ENCODE measurements at regions not wholly inside any gene's neighbourhood (a gene's known extent, or its start where the extent isn't known, plus 50 kb on each side); places are given as distances from the start of the nearest gene placed in this dataset.
"Not testable (repeated sequence)": the region's sequence is repeated elsewhere in the genome, so short reads cannot be mapped to it uniquely, and the experiment has no call there.

DNA sequence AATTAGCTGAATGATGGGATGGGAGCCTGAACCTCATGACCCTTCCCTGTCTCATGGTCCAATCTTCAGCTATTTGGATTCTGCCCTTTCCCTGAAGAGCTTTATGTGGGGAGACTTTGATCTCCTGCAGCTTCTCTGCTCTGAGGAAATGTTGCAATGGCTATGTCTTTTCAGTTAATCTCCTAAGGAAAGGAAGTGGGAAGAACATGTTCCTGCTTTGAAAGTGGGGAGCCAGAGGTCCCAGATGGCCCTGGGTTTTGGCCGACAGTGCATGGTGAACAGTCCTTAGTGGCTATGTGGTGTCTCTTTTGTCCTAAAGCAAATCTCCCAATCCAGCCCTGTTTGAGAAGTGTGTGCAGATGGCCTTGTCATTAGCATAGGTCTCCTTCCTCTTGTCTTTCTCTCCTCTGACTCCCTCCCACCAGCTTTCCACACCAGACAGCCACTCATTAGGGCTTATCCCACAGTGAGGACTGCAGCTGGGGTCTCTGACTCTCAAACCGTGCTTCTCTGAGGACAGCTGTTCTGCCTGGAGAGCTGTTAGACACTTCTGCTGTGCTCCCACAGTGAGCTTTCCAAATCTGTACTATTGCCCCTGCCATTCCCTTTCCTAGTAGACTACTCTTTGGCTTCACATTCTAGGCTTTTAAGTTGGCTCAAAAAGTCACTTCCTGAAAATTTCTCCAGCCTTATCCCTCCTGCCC, 365.8 kb upstream of the UMPS start:
- no peak for DNase-seq (ENCODE audit: low read depth)

DNA sequence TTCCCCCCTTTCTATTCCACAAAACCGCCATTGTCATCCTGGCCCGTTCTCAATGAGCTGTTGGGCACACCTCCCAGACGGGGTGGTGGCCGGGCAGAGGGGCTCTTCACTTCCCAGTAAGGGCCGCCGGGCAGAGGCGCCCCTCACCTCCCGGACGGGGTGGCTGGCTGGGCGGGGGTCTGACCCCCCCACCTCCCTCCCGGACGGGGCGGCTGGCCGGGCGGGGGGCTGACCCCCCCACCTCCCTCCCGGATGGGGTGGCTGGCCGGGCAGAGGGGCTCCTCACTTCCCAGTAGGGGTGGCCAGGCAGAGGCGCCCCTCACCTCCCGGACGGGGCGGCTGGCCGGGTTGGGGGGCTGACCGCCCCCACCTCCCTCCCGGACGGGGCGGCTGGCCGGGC, 363.6 kb upstream of the UMPS start:
- DNase-seq (ENCODE audit: low read depth), result not testable (repeated sequence)

DNA sequence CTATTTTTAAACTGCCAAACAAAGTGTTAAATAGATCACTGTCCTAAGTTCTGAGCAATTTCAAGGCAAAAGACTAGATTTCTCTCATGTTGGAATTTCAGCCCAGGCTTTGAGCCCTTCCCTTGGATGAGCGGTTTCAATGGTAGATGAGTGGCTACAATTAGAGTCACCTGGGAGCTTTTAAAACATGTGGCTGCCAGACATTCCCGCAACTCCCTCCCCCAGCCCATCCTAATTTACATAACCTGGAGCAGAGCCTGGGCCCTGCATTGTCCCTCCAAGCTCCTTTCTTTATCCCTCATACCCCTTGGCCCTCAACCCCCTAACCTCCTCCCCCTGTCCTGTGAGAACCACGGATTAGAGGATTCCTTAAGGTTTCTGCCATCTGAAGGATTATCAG, 357.5 kb upstream of the UMPS start:
- no peak for DNase-seq (ENCODE audit: low read depth)

DNA sequence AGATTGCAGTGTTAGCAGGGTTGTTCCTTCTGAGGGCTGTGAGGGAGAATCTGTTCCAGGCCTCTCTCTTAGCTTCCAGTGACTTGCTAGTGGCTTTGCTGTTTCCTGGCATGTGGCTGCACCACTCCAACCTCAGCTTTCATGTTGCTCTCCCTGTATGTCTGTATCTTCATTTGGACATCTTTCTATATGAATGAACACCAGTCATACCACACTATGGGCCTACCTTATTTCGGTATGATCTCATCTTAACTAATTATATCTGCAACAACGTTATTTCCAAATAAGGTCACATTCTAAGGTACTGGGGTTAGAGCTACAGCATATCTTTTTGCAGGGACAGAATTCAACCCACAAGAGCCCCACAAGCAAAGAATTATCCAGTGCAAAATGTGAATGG, 356.7 kb upstream of the UMPS start:
- DNase-seq (ENCODE audit: low read depth), result no peak

- DNase-seq (ENCODE audit: low read depth), result no peak
These were observed 355.7 kb upstream of the UMPS start for GRCh38 chr3:124374583-124374982.

DNA sequence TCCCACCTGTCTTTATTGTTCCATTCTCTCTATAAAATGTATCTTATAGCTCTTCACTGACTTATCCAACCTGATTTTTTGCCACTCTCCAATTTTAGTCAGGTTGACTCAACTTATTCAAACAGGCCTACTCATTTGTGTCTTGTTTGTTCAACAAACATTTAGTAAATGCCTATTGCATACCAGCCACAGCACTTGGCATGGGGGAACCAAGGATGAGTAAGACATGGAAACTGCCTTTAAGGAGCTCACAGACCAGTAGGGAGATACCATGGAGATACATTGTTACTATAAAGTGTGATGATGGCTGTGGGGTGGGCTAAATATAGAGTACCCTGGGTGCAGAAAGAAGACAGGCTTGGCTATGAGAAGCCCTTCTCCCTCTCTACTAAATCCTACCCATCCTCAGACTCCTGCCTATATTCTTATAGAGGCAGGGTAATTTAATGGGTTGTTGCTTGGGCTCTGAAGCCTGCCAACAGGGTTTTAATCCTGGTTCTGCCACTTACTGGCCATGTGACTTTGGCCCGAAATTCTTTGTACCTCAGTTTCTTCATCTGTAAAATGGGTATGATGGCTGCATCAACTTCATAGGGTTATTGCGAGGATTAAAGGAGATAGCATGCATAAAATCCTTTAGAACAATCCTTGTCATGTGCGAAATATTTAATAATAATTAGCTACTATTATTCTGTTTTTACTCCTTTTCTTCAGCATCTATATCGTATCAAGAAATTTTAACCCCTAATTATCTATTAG, 348.5 kb upstream of the UMPS start:
- DNase-seq (ENCODE audit: low read depth), result no peak

GRCh38 chr3:124383051-124383450, 347.2 kb upstream of the UMPS start:
- no peak for DNase-seq (ENCODE audit: low read depth)

DNA sequence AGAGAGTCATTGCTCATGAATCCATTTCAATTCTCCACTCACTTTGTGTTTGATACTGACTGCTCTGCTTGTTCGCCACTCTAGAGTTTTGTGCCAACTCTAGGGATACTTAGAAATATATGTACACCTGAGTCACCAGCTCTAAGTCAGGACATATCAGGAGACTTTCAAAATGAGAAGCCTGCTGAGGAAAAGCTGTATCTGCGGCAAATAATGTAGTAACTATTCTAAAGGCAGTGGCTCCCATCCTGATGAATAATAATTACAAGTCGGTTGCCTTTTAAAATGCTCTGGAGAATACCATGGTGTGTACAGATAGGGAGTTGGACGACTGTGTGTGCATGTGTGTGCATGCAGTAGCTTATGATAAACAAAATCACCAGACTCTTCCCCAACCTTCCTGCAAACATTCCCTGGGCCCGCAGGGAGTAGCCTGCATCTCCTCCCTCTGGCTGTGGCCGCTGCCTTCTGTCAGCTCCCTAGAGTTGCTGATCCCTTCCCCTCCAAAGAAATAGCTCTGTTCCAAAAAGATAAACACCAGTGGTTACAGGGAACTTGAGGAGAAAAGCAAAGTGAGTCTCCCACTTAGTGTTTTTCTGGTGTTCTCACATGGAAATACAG, 346.3 kb upstream of the UMPS start:
- DNase-seq (ENCODE audit: low read depth), result no peak

- no peak for DNase-seq (ENCODE audit: low read depth)
These were observed 345.7 kb upstream of the UMPS start for GRCh38 chr3:124384527-124384926.

- no peak for DNase-seq (ENCODE audit: low read depth)
These were observed 344.3 kb upstream of the UMPS start for GRCh38 chr3:124385996-124386395.

DNA sequence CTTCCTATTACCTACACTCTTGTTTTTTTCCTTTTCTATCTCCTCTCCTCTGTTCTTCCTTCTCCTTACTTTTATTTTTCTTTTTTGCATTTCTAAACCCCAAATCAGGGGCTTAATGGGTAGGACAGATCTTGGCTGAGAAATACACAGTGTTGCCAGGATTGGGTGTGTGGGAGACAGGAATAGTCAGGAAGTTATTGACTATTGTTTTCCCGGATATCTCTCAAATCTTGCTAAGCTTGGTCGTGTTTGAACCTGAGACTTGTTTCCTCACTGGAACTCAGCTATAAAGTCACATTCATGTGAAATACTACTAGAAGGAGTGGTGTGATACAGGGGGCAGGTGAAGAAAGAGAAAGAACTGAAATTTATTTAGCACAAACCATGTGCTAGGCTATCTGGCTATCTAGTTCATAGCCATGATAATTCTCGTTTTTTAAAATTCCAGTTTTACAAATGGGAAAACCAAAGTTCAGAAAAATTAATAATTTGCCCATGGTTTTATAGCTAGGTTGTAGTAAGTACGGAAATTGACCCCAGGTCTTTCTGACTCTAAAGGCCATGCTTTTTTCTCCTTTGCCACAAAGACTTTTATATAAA, 343.2 kb upstream of the UMPS start:
- DNase-seq (ENCODE audit: low read depth), result no peak

GRCh38 chr3:124391774-124392173, 338.5 kb upstream of the UMPS start:
- no peak for DNase-seq (ENCODE audit: low read depth)

DNA sequence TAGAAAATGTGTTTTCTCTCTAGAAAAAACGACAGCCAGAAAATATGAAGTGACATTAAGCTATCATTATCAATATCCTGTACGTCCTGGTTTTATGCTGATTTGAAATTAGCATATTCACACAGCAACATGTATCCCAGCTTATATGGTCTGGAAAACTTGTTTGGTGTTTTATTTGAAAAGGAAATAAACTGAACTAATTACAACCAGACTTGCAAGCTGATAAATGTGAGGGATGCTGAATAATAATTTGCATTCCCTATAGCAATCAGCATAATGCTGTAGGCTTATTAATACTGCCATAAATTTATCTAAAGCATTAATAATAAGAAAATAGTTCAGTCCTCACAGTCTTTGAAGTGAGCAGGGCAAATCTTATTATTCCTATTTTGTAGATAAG, 336.9 kb upstream of the UMPS start:
- DNase-seq (ENCODE audit: low read depth), result no peak

DNA sequence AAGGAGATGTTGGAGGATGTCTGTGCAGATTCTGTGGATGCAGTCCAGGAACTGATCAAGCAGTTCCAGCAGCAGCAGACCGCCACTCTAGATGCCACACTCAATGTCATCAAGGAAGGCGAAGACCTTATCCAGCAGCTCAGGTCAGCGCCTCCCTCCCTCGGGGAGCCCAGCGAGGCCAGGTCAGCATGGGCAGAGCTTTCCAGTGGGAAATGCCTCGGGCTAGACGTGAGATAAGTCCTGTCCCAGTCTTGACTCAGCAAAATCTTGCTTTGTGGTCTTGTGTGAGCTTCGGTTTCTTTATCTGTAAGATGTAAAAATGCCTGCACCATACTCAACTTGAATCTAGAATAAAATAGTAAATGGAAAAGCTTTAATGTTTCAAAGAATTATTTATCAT, 335.1 kb upstream of the UMPS start:
- DNase-seq (ENCODE audit: low read depth), result no peak

DNA sequence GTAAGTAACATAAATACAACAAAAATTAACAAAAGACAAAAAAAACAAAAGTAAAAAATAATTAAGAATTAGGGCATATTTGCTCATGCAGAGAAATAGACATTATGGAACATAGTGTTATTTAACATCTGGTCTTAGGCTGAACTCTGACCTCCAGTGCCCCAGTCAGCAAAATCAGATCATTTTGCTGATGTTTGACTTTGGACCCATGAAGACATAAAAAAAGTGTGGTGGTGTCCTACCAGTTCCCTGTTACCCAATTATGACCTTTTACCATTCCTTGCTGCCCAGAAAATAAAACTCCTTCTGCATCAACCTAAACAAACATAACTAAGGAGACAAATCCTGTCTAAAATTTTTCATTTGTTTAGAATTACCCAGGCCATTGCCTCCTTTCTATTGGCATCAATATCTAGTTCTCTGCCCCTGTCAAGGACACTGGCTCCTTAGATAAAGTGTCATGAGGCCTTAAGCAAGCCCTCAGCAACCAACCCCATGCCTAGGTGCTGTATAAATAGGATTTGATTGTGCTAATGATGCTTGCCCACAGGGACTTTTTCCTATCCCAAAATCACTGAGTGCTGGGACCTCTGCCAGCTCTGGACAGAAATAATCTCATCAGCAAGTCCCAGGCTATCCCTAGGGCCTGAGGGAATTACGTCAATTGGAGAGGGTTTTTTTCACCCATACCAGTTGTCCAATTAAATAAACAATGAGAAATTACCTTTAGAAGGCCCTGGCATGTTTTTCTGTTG, 334.5 kb upstream of the UMPS start:
- DNase-seq (ENCODE audit: low read depth), result no peak

- no peak for DNase-seq (ENCODE audit: low read depth)
These were observed 333.8 kb upstream of the UMPS start for GRCh38 chr3:124396339-124396950.

DNA sequence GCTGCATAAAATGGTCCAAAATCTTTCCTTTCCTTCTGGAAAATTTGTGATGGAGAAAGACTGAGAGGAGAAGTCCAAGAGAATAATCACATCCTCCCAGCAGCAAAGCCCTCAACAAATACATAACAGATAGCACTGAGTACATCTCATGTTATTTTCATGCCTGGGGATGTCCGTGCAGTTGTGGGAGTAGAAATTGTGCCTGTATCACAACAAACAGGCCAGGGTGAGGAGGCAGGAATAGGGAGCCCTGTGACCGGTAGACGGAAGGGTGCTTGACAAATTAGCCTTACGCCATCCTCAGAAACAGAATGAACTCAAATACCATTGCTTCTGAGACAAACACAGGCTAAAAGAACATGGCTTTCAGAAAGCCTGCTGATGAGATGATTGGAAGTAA, 333.2 kb upstream of the UMPS start:
- DNase-seq (ENCODE audit: low read depth), result no peak

GRCh38 chr3:124398594-124398993, 331.7 kb upstream of the UMPS start:
- no peak for DNase-seq (ENCODE audit: low read depth)

GRCh38 chr3:124401843-124402242, 328.4 kb upstream of the UMPS start:
- no peak for DNase-seq (ENCODE audit: low read depth)

GRCh38 chr3:124402791-124403190, 327.5 kb upstream of the UMPS start:
- no peak for DNase-seq (ENCODE audit: low read depth)

- no peak for DNase-seq (ENCODE audit: low read depth)
These were observed 325.6 kb upstream of the UMPS start for GRCh38 chr3:124404621-124405020.

GRCh38 chr3:124407260-124407659, 323.0 kb upstream of the UMPS start:
- DNase-seq (ENCODE audit: low read depth), result no peak
